ENCODE measurements at regions not wholly inside any gene's neighbourhood (a gene's known extent, or its start where the extent isn't known, plus 50 kb on each side); places are given as distances from the start of the nearest gene placed in this dataset.
A peak's percentile ranks its signal among the peaks of the same experiment; 100 is the strongest.

DNA sequence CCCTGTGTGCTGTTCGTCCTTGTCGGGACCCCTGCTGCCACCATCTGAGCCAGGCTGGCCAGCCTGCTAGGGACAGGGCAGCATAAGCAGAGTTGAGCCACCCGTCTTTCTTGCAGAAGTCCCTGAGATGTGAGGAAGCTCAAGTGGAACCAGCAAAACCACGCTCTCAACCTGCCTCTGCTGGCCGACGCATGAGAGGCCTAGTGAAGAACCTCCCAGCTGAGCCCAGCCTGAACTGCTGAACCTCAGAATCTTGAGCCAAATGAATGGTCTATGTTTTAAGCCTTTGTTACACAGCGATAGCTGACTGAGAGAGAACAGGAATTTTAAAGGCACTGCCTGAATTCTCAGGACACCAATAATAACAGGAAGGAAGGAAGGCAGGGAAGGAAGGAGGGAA, 98.9 kb upstream of the ADRA2C start:
- no peak for DNase-seq

DNA sequence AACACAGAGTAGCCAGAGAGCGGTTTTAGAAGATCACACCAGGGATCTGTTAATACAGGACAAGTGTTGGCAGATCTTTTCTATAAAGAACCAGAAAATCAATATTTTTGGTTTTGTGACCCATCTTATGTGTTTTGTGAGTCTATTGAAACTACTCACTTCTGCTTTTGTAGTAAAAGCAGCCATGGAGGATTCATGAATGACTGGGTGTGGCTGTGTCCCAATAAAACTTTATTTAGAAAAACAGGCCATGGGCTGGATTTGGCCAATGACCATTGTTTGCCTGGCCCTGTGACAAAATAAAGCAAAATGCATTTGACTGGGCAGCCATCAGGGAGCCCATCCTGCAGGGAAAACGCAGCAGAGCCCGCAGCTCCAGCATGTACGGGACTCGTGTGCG, 99.9 kb upstream of the ADRA2C start:
- DNase-seq: no peak

DNA sequence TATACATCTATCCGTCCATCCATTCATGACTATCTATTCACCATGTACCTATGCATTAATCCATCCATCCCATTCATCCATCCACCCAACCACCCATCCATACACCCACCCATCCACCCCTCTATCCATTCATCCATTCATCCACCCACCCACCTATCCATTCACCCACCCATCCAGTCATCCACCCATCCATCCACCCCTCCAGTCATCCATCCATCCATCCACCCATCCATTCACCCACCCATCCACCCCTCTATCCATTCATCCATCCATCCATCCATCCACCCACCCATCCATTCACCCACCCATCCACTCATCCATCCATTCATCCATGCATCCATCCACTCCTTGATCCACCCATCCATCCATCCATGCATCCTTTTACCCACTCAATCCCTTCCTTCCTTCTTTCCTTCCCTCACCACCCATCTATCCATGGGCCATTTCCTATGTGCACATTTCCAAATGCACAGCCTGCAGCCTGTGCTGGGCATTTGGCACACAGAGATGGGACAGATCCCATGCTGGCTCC, 100.8 kb upstream of the ADRA2C start:
- DNase-seq: no peak

DNA sequence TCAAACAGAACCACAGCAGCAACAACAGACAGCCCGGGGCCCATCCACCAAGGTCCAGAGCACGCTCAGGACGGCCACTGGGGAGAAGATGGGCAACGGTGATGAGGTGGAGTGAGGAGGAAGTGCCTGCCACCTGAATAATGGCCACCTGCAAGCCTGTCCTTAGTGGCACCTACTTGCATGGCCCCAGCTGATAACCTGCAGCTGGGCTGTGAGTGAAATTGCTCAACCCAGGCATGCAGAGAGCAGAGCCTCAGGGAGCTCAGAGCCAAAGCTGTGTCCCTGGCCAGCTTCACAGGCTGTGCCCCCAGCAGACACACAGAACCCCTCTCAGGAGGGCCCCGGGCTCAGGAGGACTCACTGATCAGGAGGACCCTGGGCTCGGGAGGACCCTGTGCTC, 102.4 kb upstream of the ADRA2C start:
- no peak for DNase-seq

DNA sequence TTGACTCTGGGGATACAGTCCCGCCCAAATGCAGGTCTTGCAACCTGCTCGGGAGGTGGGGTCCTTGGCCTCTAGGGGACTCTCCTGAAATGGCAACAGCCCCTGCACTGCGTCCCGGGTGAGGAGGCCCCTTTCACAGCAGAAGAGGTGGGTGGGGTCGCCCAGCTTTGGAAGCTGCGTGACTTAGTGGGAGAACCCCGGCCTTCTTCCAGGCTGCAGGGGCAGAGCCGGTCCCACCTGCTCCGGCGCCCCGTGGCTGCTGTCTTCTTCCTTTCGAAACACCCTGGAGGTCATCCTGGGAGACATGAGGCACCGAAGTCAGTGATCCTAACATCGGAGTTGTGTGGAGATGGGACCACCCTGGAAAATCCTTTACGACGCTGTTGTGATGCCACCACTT, 103.7 kb upstream of the ADRA2C start:
- no peak for DNase-seq

DNA sequence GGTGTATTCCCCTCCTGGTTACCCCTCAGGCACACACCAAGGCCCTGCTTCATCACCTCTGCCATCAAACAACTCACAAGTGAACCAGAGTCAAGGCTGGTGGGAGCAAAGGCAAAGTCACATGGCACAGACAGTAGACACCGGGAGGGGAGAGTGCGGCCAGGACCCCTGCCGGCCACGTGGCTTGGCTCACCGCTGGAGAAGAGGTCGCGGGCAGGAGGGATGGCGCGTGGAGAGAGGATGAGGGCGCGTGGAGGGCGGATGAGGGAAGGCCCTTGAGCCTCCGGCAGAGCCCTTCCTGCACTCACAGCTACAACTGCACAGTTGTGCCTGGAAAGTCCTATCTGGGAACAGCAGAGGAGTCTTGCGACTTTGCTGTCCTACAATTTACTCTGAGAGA, 104.2 kb upstream of the ADRA2C start:
- DNase-seq: no peak

DNA sequence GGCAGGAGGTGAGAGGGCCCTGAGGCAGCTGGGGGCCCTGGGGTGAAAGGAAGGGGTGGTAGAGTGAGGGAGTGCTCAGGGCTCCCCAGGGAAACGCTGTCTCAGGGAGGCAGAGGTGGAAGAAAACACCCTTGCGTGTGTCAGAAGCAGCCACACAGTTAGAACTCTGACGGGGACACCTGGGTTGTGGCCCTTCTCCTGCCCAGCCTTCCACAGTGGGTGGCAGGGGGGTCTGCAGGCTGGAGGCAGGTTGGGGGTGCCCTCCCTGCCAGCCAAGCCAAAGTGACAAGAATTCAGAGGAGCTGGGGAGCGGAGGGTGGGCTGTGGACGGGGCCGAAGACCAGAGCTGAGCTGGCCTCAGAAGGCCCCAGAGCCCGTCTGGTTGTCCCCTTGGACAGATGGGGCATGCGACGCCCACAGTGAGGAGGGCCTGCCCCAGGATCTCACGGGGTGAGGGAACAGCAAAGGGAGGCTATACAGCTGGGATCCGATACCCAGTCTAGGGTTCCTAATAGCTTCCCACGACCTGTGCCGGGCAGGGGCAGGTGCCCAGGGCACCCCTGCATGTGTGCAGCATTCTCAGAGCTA, 105.2 kb upstream of the ADRA2C start:
- no peak for DNase-seq

DNA sequence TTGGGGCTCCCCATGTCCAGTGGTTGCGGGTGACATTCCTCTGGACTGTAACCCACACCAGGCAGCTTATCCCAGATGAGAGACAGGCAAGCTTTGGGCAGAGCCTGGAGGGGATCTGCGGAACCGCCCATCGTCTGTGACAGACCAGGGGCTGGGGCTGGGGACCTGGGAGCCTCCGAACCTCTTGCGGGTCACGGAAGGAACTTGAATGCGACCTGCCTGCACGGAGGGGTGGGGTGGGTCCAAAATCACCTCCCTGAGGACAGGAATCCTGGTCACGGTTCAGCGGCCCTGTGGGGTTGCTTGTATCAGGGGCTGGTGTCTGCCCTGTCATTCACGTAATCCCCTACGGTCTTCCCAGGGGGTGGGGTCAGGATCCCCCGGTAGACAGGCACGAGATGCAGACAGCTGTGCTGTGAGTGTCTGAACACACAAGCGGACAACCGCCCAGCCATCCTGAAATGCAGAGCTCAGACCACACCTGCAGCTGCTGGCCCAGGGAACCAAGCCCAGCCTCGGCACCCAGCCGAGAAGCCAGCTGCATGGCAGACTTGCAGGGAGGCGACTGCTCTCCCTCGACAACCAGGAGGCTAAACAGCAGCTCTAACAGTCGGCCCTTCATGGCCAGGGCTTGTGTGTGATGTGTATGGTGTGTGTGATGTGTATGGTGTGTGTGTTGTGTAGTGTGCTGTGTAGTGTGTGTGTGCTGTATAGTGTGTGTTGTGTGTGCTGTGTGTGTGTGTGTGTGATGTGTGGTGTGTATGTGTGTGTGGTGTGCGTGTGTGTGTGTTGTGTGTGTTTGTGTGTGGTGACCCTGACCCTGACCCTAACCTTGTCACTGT, 105.9 kb upstream of the ADRA2C start:
- DNase-seq: peak; percentile 31

DNA sequence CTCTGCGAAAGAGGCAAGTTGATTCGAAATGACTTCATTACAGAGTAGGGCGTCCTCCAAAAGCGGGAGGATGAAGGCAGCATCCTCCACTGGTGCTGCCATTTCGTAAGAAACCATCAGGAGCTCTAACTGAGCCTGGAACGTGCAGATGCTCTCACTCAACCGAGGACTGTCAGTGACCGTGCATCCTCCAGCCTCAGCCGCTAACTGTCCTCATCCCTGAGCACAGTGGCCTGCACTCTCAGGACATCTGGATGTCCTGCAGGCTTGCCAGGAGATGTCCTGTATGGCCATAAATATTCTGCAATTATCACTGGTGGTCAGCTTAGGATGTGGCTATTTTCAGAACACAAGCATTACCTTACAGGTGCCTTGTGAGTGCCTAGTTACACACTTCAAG, 107.1 kb upstream of the ADRA2C start:
- no peak for DNase-seq

DNA sequence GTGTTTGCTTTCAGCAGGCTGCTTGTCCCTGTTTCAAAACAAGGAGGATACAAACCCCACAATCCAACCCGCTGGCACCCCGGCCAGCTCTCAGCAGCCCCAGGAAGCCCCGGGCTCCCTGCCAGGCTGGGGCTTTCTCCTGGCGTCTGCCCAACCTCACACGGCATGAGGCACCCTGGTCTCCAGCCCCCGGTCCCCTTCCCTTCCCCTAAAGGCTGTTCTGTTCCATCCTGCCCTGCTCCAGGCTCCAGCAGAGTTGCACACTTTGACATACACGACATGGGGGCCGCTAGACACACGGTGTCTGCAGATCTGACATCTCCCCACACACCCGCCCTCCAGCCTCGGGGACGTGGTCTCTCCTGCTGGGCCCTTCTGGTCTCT, 107.7 kb upstream of the ADRA2C start:
- DNase-seq: no peak

DNA sequence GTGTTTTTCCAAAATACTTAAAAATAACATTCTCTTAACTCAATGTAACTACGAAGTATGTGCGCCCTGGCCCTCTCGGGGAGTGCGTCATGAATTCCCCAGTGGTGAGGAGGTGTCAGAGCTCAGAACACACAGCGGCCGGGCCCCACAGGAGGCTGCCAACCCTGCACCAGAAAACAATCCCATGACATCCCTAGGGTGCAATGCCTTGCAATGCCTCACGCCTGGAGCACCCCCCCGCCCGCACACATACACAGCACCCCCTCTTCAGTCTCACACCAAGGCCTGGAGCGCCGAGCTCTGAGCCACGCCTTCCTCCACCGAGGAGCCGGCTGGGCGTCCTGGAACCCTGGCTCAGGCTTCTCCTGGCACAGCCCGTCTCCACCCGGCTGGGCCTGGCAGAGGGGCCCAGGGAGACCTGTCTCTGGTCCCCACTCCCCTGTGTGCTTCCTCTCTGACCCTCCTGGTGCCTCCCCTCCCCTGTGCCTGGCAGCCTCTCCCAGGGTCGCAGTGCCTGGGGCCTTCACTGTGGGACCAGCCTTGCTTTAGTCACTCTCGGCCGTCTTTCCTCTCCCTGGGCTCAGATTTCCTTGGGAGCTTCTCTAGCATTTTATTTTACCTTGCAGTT, 108.2 kb upstream of the ADRA2C start:
- DNase-seq: no peak

DNA sequence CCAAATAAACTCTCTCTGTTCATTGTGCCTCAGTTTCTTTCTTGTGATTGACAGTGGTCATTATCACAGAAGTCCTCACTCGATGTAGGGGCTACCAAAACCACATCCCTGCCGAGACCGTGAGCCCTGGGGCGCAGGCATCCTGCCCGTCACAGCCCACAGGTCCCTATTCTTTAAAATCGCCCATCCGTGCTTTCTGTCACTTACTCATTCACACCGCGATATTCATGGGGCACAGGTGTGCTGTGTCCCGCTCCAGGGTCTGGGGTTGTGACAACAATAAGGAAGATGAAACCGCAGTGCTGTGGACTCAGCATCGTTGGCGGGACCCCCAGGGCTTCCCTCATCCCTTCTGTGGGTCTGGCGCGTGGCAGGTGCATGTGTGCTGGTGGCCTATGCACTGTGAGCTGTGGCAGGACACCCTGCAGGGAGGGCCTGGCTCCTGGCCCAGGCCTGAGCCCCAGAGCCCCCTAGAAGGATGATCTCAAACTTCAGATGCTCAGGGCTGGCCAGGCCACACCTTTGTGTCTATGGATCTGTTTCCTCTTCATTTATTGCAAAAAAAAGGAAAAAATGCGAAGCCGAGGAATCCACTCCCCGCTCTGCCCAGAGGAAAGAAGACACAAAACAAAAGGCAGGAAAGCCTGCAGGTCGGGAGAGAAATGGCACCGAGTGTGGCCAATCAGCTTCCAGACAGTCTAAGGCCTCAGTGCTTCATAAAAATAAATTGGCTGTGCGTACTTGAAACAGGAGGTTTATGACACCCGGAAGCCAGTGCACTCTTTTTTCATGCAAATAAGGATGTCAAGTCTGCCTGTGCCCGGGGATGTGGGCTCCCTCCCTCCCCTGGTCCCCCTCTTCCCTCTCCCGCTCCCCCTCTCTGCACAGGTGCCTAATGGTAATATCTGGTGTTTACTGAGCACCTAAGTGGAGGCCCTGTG, 109.5 kb upstream of the ADRA2C start:
- no peak for DNase-seq

DNA sequence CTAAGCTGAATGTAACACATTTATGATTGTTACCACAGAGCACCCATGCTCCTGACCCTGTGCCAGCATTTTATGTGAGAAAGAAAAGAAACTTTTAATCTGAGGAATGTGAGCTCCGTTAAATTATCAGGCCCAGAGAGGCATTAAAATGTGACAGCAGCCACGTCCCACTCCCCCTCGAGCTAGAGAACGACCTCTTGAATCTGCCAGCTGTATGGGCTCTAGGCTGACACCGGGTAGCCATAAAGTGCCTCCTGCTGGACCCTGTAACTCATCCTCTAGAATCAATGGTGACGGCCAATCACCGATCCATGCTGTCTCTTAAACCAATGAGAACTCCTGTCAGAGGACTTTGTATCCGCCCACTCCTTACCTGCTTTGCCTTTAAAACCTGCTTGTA, 110.2 kb upstream of the ADRA2C start:
- DNase-seq: no peak

DNA sequence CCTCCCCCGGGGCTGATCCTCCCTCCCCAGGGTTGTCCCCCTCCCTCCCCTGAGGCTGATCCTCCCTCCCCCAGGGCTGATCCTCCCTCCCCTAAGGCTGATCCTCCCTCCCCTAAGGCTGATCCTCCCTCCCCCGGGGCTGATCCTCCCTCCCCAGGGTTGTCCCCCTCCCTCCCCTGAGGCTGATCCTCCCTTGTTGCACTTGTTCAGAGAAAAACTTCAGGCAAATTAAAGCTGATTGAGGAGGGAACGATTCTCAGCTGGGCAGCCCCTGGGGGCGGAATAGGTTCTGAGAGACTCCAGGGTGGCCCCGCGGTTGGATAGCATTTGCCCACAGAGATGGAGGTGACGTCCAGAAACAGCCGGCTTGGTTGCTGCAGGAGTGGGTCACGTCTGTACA, 110.7 kb upstream of the ADRA2C start:
- no peak for DNase-seq

DNA sequence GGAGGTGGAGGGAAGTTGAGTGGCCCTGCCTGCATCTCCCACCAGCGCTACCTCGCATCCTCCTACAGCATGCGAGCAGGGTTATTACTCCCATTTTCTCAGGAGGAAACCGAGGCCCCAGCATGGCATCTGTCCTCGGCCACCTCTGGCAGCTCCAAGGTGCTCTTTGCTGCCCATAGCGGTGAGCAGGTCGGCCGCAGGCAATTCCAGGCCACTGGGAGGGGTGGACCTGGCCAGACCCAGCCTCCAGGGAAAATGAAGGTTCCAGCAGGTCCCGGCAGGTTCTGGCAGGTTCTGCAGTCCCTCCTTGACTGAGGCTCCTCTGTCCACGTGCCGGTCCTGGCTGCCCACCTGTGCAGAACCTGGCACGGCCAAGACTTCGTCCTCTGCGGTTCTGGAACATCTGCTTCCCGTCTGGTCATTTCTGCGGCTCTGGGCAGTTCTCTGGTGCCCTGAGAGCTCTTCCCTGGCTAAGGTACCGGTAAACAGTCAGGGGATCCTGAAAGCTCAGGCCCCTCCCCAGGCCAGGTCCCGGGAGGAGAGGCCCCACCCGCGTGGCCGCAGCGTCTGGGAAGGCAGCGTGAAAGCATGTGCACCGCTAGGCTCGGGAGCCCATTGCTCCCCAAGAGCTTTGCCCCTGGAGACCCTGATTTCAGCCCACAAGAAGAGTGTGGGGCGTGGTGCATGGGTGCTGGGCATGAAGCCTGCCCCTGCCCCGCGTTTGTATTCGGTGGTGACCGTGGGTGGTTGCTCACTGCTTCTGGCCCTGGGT, 112.0 kb upstream of the ADRA2C start:
- no peak for DNase-seq

DNA sequence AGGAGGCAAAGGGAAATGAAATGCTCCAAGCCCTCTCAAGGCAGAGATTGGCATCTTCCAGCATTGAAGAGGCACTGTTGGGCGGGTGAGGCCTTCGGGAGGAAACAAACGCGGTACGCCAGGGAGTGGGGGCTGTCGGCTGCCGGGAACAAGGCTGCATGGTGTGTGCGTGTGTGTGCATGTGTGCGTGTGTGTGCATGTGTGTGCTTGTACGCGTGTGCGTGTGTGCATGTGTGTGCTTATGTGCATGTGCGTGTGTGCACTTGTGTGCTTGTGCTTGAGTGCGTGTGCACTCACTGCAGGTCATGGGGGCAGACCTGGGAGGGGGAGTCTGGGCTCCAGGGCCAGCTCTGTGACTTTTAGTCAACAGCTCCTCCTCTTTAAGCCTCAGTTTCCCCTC, 113.6 kb upstream of the ADRA2C start:
- no peak for DNase-seq

DNA sequence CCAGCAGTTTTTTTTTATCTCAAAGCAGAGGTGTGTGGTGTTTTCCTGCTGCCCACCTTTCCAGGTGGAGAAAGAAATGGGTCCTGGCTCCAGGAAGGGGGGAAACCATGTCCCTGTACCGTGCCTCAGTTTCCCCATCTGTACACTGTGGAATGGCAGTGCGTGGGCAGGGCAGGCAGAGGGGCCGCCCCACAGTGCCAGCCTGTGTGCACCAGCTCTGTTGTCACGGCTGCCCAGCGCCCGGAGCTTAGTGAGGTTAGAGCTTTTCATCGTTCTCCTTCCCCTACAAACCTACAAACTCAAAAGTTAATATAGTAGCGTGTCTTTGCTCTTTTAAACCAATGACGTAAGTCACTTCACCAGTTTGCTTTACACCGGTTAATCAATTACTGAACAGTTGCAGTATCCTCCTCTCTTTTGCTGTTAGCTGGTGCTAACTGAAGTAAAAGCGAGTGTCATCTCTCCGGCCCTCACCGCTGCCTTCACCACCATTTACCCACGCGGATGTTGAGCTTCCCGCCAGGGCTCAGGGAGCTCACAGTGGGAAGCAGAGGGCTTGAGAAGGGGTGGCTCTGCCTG, 114.8 kb upstream of the ADRA2C start:
- DNase-seq: no peak

DNA sequence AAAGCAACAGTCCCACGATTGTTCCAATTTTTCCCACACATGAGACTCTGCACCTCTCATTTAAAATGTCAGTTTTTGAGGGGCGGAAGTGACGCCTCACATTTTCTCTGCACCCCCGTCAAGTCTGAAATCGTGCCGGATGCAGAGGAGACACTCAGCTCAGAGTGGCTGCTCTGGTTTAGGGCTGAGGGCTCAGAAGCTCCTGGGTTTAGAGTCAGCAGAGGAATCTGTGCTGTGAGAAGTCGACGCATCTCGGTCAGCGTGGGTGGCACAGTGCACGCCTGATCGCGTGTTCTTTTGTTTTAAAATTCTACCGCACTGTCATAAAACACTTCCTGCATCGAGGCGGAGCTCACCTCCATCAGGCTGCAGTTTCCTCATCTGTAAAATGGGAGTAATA, 116.7 kb upstream of the ADRA2C start:
- DNase-seq: no peak

DNA sequence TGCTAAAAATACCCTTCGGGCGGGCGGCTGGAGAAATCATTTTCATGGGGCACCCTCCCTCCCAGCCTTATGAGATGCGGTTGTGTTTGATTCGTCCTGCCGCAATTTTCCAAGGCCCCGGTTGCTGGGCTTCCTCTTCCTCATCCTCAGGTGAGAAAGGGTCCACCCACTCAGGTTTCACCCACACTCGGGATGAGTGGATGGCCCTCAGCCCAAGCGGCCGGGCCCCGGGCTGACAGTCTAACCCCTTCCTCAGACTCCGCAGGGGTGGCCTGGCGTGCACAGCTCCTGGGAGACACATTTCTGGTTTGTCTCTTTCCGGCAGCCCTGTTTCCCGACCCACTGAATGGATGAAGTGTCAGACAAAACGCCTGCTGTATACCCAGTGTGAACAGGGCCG, 116.5 kb upstream of the LRPAP1 start:
- DNase-seq: no peak

DNA sequence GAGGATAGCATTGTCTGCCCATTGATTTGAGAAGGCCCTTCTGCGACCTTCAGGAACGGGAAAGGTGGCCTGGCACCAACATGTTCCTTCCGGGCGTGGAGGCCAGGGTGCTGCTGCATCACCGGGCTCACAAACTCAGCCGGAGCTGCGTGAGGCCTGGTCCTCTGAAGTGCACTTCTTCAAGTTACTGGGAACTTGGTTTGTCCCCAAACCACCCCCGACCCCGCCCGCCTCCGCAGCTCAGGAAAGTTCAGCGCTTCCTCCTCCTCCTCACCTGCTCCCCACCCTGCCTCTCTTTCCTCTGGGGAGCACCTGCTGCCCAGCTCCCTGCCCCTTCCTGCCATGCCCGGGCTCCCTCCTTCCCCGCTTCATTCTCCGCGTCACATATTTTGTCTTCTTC, 116.0 kb upstream of the LRPAP1 start:
- DNase-seq: no peak

DNA sequence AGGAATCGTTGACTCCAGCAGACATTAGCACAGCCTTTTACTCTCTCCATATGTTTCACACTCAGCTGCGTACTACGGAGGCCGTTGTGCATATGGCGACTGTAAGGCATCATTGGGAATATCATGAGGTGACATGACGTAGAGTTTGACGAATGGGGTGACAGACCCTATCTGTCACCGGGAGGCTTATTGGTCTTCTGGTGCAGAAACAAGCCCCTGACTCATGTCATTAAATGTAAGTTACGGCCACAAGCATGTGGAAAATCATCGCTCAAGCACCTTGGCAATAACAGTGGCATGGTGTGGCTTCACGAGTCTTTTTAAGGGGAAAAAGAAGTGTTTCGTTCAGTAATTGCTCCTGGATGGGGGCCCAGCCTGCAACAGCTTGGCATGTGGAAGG, 115.2 kb upstream of the LRPAP1 start:
- DNase-seq: no peak

All from NCI-H146 (cell line).